Gastrocnemius medialis (tissue), 4 donors: ENCODE measurements at regions not wholly inside any gene's neighbourhood (a gene's known extent, or its start where the extent isn't known, plus 50 kb on each side); places are given as distances from the start of the nearest gene placed in this dataset.

Source experiments
- POLR2A ChIP-seq, 2 donors: fragments of 450-650 bp; IDR thresholded peaks; one replicate each; pipeline ENCODE4 v1.6.1; 2017; ENCODE audit warnings: antibody characterized with exemption in 2 of 2, mild to moderate bottlenecking in 2 of 2, moderate library complexity in 2 of 2
- TF ChIP-seq, protein P1 (sequence below), 5 experiments: fragments of 450-650 bp in 3 of 5; fragments of 200-600 bp in 2 of 5; sonication (generic) in 2 of 5; IDR thresholded peaks in 4 of 5; conservative IDR thresholded peaks in 1 of 5; 1 replicate in 4 of 5; 2 replicates in 1 of 5; pipeline ENCODE4 v1.5.1; 2016 to 2019; ENCODE audit warnings: antibody characterized with exemption in 5 of 5, mild to moderate bottlenecking in 3 of 5, moderate library complexity in 3 of 5

DNA sequence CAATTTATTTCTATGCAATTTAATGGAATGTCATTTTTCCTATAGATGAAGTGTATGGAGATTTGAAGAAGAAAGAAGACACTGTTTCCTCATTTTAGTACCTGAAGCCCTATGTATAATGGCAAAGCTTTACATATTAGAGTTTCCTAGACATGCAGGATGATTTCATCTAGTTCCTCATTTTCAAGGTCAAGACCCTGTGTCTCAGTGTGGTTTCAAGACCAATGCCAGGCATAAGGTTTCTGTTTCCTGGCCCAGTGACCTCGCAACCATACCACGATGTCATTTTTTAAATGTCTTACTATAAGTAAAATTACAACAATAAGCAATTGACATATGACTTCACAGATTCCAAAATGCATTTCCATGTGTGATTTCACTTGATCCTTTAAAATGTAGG is 336.5 kb upstream of the PRKCQ start:
- TF ChIP-seq, protein P1, sequence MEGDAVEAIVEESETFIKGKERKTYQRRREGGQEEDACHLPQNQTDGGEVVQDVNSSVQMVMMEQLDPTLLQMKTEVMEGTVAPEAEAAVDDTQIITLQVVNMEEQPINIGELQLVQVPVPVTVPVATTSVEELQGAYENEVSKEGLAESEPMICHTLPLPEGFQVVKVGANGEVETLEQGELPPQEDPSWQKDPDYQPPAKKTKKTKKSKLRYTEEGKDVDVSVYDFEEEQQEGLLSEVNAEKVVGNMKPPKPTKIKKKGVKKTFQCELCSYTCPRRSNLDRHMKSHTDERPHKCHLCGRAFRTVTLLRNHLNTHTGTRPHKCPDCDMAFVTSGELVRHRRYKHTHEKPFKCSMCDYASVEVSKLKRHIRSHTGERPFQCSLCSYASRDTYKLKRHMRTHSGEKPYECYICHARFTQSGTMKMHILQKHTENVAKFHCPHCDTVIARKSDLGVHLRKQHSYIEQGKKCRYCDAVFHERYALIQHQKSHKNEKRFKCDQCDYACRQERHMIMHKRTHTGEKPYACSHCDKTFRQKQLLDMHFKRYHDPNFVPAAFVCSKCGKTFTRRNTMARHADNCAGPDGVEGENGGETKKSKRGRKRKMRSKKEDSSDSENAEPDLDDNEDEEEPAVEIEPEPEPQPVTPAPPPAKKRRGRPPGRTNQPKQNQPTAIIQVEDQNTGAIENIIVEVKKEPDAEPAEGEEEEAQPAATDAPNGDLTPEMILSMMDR (IDR thresholded peaks at IDR 0.05 in 4 of 5, conservative IDR thresholded peaks at IDR 0.05 in 1 of 5): no peak
- no peak for TF ChIP-seq POLR2A (IDR thresholded peaks at IDR 0.05)
